Activated CD4-positive, alpha-beta T cell treated with anti-CD3 and anti-CD28 coated beads, Interleukin-2, amount 50 U/mL, for 24 hours (primary cell): ENCODE measurements at regions not wholly inside any gene's neighbourhood (a gene's known extent, or its start where the extent isn't known, plus 50 kb on each side); places are given as distances from the start of the nearest gene placed in this dataset.
"Not testable (repeated sequence)": the region's sequence is repeated elsewhere in the genome, so short reads cannot be mapped to it uniquely, and the experiment has no call there.

Source experiments
- DNase-seq, 2 donors: peaks; one replicate each; pipeline ENCODE4 v3.0.0-alpha.2; 2020; ENCODE audit warnings: low read depth in 1 of 2, low spot score in 1 of 2

GRCh38 chr5:120306303-120306702 is 157.8 kb upstream of the PRR16 start:
- no peak for DNase-seq

GRCh38 chr5:120314191-120314590 is 149.9 kb upstream of the PRR16 start:
- no peak for DNase-seq

GRCh38 chr5:120320626-120321025 is 143.5 kb upstream of the PRR16 start:
- DNase-seq, result no peak

- no peak for DNase-seq
Observed at GRCh38 chr5:120326651-120327050, 137.4 kb upstream of the PRR16 start.

GRCh38 chr5:120327180-120327579 is 136.9 kb upstream of the PRR16 start:
- DNase-seq, result no peak

- no peak for DNase-seq
Observed at GRCh38 chr5:120329095-120329494, 135.0 kb upstream of the PRR16 start.

GRCh38 chr5:120330558-120330957 is 133.5 kb upstream of the PRR16 start:
- DNase-seq, result no peak

- DNase-seq, result no peak
Observed at GRCh38 chr5:120344181-120344580, 119.9 kb upstream of the PRR16 start.

GRCh38 chr5:120345947-120346346 is 118.2 kb upstream of the PRR16 start:
- no peak for DNase-seq

GRCh38 chr5:120351071-120351470 is 113.0 kb upstream of the PRR16 start:
- not testable (repeated sequence) for DNase-seq

- no peak for DNase-seq
Observed at GRCh38 chr5:120354126-120354525, 110.0 kb upstream of the PRR16 start.

- DNase-seq, result no peak
Observed at GRCh38 chr5:120358949-120359348, 105.2 kb upstream of the PRR16 start.

GRCh38 chr5:120361941-120362340 is 102.2 kb upstream of the PRR16 start:
- DNase-seq, result no peak

- DNase-seq, result no peak
Observed at GRCh38 chr5:120362426-120362825, 101.7 kb upstream of the PRR16 start.

GRCh38 chr5:120365656-120366446 is 98.2 kb upstream of the PRR16 start:
- no peak for DNase-seq

GRCh38 chr5:120367896-120368634 is 96.0 kb upstream of the PRR16 start:
- DNase-seq, result no peak

GRCh38 chr5:120368923-120369715 is 95.0 kb upstream of the PRR16 start:
- DNase-seq, result no peak

- no peak for DNase-seq
Observed at GRCh38 chr5:120372899-120373298, 91.2 kb upstream of the PRR16 start.

GRCh38 chr5:120375248-120375647 is 88.9 kb upstream of the PRR16 start:
- DNase-seq, result no peak

- DNase-seq, result no peak
Observed at GRCh38 chr5:120380644-120381043, 83.5 kb upstream of the PRR16 start.

- DNase-seq, result no peak
Observed at GRCh38 chr5:120382833-120383232, 81.3 kb upstream of the PRR16 start.

GRCh38 chr5:120386981-120387380 is 77.1 kb upstream of the PRR16 start:
- no peak for DNase-seq
